ENCODE measurements at regions not wholly inside any gene's neighbourhood (a gene's known extent, or its start where the extent isn't known, plus 50 kb on each side); places are given as distances from the start of the nearest gene placed in this dataset.

DNA sequence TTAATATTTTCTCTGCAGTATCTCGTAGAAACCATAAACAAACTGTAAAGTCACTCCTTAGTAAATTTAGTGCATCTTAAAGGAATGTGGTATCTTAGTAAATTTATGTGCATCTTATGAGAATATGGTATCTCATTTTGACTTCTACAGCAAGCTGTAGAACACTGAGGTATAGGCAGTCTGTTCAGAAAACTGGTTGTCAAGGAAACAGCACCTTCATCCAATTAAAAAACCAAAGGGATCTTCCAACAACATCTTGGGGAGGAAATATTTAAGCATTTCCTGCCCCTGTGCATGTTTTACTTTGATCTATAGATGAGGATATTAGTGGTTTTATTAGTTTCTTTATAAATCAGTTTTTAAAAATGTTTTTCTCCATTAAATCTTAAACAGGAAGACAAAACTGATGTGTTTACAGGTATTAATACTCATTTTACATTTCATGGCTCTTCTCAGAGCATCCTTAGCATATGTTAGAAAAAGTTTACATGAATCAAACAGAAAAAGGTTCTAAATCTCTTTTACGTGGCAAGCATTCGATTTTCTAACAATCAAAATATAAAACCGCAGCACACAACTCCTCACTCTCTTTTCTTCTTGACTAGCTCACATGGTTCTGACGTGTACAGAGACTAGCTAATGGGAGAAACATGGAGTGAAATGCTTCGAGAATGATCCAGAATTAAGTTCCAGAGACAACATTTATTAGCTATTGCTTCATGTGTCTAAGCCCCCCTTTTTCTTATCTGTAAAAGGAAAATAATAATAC, 668.8 kb downstream of the PTPRC start:
- TF ChIP-seq, protein P1, sequence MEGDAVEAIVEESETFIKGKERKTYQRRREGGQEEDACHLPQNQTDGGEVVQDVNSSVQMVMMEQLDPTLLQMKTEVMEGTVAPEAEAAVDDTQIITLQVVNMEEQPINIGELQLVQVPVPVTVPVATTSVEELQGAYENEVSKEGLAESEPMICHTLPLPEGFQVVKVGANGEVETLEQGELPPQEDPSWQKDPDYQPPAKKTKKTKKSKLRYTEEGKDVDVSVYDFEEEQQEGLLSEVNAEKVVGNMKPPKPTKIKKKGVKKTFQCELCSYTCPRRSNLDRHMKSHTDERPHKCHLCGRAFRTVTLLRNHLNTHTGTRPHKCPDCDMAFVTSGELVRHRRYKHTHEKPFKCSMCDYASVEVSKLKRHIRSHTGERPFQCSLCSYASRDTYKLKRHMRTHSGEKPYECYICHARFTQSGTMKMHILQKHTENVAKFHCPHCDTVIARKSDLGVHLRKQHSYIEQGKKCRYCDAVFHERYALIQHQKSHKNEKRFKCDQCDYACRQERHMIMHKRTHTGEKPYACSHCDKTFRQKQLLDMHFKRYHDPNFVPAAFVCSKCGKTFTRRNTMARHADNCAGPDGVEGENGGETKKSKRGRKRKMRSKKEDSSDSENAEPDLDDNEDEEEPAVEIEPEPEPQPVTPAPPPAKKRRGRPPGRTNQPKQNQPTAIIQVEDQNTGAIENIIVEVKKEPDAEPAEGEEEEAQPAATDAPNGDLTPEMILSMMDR (IDR thresholded peaks at IDR 0.05; ENCODE audit: insufficient read depth, low read length): no peak
- TF ChIP-seq POLR2AphosphoS5 (IDR thresholded peaks at IDR 0.05; ENCODE audit: low read depth) (no peak), REST (IDR thresholded peaks at IDR 0.05; ENCODE audit: insufficient replicate concordance, low read depth) (no peak), GABPA (IDR thresholded peaks at IDR 0.05; ENCODE audit: low read depth) (no peak)

Measured in HL-60 (cell line).